Left lung (tissue), 4 donors: ENCODE measurements at regions not wholly inside any gene's neighbourhood (a gene's known extent, or its start where the extent isn't known, plus 50 kb on each side); places are given as distances from the start of the nearest gene placed in this dataset.
"Not testable (repeated sequence)": the region's sequence is repeated elsewhere in the genome, so short reads cannot be mapped to it uniquely, and the experiment has no call there.

ENCODE experiments used
- ATAC-seq: fragments of 200-7000 bp; cut with Tn5 transposase; one replicate; pipeline ENCODE4 v1.9.1; 2020; ENCODE audit warnings: moderate library complexity
- DNase-seq, 4 donors: peaks; one replicate each; pipeline ENCODE4 v3.0.0-alpha.2; 2013 to 2020
- H3K27ac ChIP-seq, 2 donors: fragments of 200-600 bp; sonication (generic) in 1 of 2; one replicate each; pipeline versions ENCODE4 v1.5.0 to v1.8.0; 2020 to 2021
- H3K27me3 ChIP-seq, 2 donors: fragments of 200-600 bp; sonication (generic) in 1 of 2; one replicate each; pipeline versions ENCODE4 v1.5.0 to v1.8.0; 2020 to 2021
- H3K36me3 ChIP-seq, 2 donors: fragments of 200-600 bp; sonication (generic) in 1 of 2; one replicate each; pipeline versions ENCODE4 v1.5.0 to v1.8.0; 2020 to 2021
- H3K4me1 ChIP-seq, 2 donors: fragments of 200-600 bp; one replicate each; pipeline ENCODE4 v1.8.0; 2021
- H3K4me3 ChIP-seq, 2 donors: fragments of 200-600 bp; sonication (generic) in 1 of 2; one replicate each; pipeline versions ENCODE4 v1.5.0 to v1.8.0; 2020 to 2021; ENCODE audit warnings: mild to moderate bottlenecking in 1 of 2
- H3K9me3 ChIP-seq, 2 donors: fragments of 200-600 bp; sonication (generic) in 1 of 2; one replicate each; pipeline versions ENCODE4 v1.5.0 to v1.8.0; 2020 to 2021
- intact Hi-C, 2 donors: fragments of 100-400 bp; cut with DNase I; formaldehyde crosslinking; loops; one replicate each; pipeline versions ENCODE4 v1.11.2 to v1.14.2; 2022
- TF ChIP-seq, protein P1 (sequence below), 2 donors: fragments of 200-600 bp; sonication (generic) in 1 of 2; IDR thresholded peaks; one replicate each; pipeline versions ENCODE4 v1.5.0 to v1.8.0; 2021; ENCODE audit warnings: antibody characterized with exemption in 2 of 2
- donor health status: DM: no; HTN: yes; CAD: no.
- donor health status: DM: no; HTN: no; CAD: no.

DNA sequence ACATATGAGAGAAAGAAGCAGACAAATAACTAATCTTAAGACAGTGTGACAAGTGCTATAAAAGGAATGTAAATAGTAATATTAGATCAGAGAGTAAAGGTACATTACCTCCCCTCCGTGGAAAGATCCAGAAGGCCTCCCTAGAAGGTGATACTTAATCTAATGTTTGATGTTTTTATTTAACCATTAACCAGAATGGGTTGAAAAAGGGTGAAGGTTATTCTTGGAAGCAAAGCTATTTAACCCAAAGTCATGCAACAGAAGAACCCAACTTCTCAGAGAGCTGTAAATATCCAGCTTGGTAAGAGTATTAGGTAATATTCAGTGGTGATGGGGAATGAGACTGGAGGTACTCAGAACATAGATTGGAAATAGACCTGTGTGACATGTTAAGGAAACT lies 68.0 kb upstream of the HIVEP1 start:
- no peak for DNase-seq
- intact Hi-C loops: no loop called here
- no peaks in the 10 kb centered on the region for H3K9me3 ChIP-seq
- H3K36me3 ChIP-seq: no peaks in the 10 kb centered on the region
- no peak for ATAC-seq
- H3K27me3 ChIP-seq: no peaks in the 10 kb centered on the region
- TF ChIP-seq, protein P1, sequence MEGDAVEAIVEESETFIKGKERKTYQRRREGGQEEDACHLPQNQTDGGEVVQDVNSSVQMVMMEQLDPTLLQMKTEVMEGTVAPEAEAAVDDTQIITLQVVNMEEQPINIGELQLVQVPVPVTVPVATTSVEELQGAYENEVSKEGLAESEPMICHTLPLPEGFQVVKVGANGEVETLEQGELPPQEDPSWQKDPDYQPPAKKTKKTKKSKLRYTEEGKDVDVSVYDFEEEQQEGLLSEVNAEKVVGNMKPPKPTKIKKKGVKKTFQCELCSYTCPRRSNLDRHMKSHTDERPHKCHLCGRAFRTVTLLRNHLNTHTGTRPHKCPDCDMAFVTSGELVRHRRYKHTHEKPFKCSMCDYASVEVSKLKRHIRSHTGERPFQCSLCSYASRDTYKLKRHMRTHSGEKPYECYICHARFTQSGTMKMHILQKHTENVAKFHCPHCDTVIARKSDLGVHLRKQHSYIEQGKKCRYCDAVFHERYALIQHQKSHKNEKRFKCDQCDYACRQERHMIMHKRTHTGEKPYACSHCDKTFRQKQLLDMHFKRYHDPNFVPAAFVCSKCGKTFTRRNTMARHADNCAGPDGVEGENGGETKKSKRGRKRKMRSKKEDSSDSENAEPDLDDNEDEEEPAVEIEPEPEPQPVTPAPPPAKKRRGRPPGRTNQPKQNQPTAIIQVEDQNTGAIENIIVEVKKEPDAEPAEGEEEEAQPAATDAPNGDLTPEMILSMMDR (IDR thresholded peaks at IDR 0.05): no peak
- H3K27ac ChIP-seq: no peak overlapping the region
- no peak overlapping the region for H3K4me3 ChIP-seq
- H3K4me1 ChIP-seq: no peaks in the 10 kb centered on the region

DNA sequence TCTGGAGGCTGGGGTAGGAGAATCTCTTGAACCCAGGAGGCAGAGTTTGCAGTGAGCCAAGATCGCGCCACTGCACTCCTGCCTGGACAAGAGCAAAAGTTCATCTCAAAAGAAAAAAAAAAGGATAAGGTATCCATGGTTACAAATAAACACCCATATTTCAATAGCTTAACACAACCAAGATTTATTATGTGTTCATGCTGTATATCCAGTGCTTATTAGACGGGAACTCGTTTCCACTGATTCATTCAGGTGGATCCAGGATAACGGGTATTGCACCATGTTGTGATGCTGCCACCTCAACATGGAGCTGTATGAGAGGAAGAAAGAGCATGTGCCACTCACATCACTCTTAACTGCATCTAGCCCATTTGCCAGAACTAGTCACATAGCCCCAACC lies 69.1 kb upstream of the HIVEP1 start:
- intact Hi-C loops: no loop called here

DNA sequence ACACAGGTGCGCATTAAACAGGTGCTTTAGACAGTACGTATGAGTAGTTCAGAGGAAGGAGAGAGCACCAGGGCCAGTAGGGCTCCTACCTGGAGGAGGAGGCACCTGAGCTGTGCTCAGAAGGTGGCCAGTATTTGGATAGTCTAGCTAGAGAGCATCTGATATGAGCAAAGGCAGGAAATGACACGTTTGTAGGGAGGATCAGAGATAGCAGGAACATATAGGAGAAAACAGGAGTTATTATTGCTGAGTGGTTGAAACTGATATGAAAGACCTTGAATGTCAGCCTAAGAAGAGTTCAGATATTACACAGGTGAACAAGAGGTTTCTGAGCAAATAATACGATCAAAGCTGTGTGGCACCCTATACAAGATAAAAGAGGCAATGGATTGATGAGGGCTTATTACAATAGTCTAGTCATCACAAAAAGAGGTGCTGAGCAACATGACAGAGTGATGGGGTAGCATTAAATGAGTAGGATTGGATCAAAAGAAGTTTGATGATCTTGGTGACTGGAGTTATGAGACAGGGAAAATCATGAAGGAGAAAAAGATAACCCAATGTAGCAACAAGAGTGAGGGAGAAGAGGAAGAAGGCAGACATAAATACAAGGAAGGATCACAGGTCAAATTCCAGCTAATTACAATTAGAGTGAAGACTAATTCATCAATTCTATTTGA lies 69.8 kb upstream of the HIVEP1 start:
- Histone ChIP-seq H3K36me3 (no peaks in the 10 kb centered on the region), H3K4me1 (peaks cover 0 to 8% of the 10 kb centered on the region in 2 donors), H3K9me3 (no peaks in the 10 kb centered on the region), H3K4me3 (no peak overlapping the region), H3K27ac (no peak overlapping the region), H3K27me3 (no peaks in the 10 kb centered on the region)
- intact Hi-C loops: no loop called here
- TF ChIP-seq, protein P1 (IDR thresholded peaks at IDR 0.05): no peak
- no peak for DNase-seq
- no peak for ATAC-seq

More for the DNA sequence above, 69.1 kb upstream of the HIVEP1 start:
- Histone ChIP-seq H3K4me3 (no peak overlapping the region), H3K27me3 (no peaks in the 10 kb centered on the region), H3K9me3 (no peaks in the 10 kb centered on the region), H3K36me3 (no peaks in the 10 kb centered on the region), H3K27ac (no peak overlapping the region), H3K4me1 (peaks cover 0 to 7% of the 10 kb centered on the region in 2 donors)
- DNase-seq (no peak), ATAC-seq (no peak)
- TF ChIP-seq, protein P1 (IDR thresholded peaks at IDR 0.05): no peak

DNA sequence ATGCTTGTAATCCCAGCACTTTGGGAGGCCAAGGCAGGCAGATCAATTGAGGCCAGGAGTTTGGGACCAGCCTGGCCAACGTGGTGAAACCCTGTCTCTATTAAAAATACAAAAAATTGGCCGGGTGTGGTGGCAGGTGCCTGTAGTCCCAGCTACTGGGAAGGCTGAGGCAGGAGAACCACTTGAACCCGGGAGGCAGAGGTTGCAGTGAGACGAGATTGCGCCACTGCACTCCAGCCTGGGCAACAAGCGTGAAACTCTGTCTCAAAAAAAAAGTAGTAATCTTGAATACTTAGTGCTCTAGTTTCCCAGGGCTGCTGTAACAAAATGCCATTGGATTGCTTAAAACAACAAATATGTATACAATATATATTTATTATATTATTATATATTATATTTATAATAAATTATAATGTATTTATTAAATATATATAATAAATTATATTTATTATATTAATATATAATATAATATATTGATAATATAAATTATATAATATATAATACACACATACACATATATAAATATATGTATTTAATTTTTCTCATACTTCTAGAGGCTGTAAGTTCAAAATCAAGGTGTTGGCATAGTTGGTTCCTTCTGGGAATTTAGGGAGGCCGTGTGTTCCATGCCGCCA lies 71.5 kb upstream of the HIVEP1 start:
- H3K27me3 ChIP-seq, intact Hi-C loops, H3K36me3 ChIP-seq, H3K4me3 ChIP-seq, H3K9me3 ChIP-seq, H3K4me1 ChIP-seq, H3K27ac ChIP-seq, DNase-seq: not testable (repeated sequence)
- peak; percentile 30 for ATAC-seq

DNA sequence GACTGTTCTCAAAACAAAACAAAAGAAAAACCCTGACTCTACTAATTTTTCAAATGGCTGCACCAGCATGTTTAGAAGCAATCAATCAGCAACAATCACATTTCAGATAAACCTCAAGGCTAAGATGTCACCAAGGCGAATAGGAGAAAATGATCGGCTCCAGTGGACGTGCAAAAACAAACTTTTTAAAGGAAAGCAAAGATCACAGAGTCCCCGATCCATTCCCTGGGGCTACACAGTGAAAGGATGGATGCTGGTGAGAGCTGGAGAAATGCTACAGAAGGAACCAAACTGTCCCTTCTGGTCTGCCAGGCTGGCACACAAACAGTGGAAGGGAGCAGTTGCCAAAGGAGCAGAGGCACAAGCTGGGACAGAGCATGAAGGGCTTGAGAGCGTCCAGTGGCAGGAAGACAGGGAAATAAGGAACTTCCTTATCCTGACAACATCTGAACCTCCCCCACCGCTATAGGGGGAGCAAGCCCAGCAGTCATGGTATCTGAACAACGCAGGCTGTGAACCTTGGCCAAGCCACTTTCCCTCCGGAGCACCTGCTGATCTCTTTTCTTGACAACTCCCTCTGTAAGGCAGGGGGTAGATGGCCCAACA lies 73.7 kb upstream of the HIVEP1 start:
- H3K27me3 ChIP-seq: no peaks in the 10 kb centered on the region
- H3K36me3 ChIP-seq: no peaks in the 10 kb centered on the region
- no peak overlapping the region for H3K27ac ChIP-seq
- peaks cover 0 to 8% of the 10 kb centered on the region in 2 donors for H3K4me1 ChIP-seq
- DNase-seq (no peak), ATAC-seq (no peak)
- TF ChIP-seq, protein P1 (IDR thresholded peaks at IDR 0.05): no peak
- H3K9me3 ChIP-seq: no peaks in the 10 kb centered on the region
- H3K4me3 ChIP-seq: no peak overlapping the region
- intact Hi-C loops: no loop called here
